ENCODE measurements at regions not wholly inside any gene's neighbourhood (a gene's known extent, or its start where the extent isn't known, plus 50 kb on each side); places are given as distances from the start of the nearest gene placed in this dataset.

DNA sequence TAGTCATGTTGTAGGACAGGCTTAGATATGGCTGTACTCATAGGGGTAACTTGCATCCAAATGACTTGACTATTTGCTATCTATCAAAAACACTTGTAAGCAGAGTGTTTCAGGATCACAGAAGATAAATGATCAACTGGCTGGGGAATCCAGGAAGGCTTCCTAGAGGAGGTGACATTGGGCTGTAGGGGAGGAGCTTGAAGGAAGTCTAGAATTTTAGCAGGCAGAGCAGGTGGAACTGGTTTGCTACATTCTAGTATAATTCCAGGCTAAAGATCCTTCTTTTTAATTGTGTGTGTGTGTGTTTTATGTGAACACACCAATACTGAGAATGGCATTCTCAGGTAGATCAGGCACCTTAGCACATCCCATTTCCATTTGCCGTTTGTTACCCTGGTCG, 380.3 kb downstream of the MCTP2 start:
- TF ChIP-seq CBX8 (IDR thresholded peaks at IDR 0.05; ENCODE audit: borderline replicate concordance, low read depth, low read length) (no peak), EP300 (IDR thresholded peaks at IDR 0.05; ENCODE audit: borderline replicate concordance in 1 of 2, low read depth in 2 of 2, low read length in 2 of 2) (no peak), TAF1 (IDR thresholded peaks at IDR 0.05; ENCODE audit: low read depth, low read length) (no peak)
- TF ChIP-seq, protein P1, sequence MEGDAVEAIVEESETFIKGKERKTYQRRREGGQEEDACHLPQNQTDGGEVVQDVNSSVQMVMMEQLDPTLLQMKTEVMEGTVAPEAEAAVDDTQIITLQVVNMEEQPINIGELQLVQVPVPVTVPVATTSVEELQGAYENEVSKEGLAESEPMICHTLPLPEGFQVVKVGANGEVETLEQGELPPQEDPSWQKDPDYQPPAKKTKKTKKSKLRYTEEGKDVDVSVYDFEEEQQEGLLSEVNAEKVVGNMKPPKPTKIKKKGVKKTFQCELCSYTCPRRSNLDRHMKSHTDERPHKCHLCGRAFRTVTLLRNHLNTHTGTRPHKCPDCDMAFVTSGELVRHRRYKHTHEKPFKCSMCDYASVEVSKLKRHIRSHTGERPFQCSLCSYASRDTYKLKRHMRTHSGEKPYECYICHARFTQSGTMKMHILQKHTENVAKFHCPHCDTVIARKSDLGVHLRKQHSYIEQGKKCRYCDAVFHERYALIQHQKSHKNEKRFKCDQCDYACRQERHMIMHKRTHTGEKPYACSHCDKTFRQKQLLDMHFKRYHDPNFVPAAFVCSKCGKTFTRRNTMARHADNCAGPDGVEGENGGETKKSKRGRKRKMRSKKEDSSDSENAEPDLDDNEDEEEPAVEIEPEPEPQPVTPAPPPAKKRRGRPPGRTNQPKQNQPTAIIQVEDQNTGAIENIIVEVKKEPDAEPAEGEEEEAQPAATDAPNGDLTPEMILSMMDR (IDR thresholded peaks at IDR 0.05; ENCODE audit: control extremely low read depth in 1 of 3, insufficient read depth in 1 of 3, low read depth in 1 of 3, low read length in 3 of 3), result no peak

Measured in H1 (cell line).